ENCODE measurements at regions not wholly inside any gene's neighbourhood (a gene's known extent, or its start where the extent isn't known, plus 50 kb on each side); places are given as distances from the start of the nearest gene placed in this dataset.

DNA sequence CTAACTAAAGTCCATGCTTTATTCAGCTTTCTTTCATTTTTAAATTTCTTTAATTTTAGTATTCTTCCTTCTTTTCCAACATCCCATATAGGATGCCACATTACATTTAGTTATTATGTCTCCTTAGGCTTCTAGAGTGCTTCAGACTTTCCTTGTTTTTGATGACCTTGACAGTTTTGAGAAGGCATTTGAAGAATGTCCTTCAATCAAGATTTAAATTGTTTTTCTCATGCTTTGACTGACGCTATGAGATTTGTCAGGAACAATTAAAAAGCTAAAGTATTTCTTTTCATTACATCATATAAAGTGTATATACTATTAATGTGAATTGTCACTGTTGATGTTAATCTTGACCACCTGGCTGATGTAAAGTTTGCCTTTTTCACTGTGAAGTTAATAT lies 173.7 kb upstream of the LYPLAL1 start:
- H3K36me3 ChIP-seq = no peaks in the 10 kb centered on the region
- H3K27ac ChIP-seq = no peak overlapping the region
- no peaks in the 10 kb centered on the region for H3K4me1 ChIP-seq
- intact Hi-C loops (cut with DNase I) = no loop called here
- 78 to 83% methylated on average over 1 of the region's 1 CpG for WGBS, 2 donors
- H3K4me3 ChIP-seq = no peak overlapping the region
- no peaks in the 10 kb centered on the region for H3K27me3 ChIP-seq
- H3K9me3 ChIP-seq = peaks cover 0 to 7% (median 4%) of the 10 kb centered on the region in 3 donors
- TF ChIP-seq, protein P1, sequence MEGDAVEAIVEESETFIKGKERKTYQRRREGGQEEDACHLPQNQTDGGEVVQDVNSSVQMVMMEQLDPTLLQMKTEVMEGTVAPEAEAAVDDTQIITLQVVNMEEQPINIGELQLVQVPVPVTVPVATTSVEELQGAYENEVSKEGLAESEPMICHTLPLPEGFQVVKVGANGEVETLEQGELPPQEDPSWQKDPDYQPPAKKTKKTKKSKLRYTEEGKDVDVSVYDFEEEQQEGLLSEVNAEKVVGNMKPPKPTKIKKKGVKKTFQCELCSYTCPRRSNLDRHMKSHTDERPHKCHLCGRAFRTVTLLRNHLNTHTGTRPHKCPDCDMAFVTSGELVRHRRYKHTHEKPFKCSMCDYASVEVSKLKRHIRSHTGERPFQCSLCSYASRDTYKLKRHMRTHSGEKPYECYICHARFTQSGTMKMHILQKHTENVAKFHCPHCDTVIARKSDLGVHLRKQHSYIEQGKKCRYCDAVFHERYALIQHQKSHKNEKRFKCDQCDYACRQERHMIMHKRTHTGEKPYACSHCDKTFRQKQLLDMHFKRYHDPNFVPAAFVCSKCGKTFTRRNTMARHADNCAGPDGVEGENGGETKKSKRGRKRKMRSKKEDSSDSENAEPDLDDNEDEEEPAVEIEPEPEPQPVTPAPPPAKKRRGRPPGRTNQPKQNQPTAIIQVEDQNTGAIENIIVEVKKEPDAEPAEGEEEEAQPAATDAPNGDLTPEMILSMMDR (IDR thresholded peaks at IDR 0.05) = no peak
- no peak for TF ChIP-seq POLR2A (IDR thresholded peaks at IDR 0.05)
- DNase-seq = no peak

DNA sequence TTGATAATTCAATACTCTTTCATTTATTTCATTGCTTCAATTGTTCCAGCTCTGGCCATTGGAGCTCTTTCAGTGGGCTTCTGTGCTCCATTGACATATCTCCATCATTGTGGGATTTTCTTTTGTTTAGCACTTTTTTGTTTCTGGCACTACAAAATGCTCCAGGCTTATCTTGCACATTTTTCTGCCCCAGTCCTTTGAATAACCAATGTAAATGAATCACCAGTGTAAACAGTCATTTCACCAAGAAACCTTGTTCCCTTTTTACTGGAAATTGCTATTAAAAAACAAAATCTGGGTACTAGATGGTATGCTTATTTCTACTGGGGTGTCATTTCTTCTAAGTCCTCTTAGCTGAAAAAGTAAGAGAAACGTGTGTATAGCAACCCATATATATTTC lies 173.0 kb upstream of the LYPLAL1 start:
- Histone ChIP-seq H3K27me3 (no peaks in the 10 kb centered on the region), H3K9me3 (peaks cover 0 to 8% (median 5%) of the 10 kb centered on the region in 3 donors), H3K4me1 (no peaks in the 10 kb centered on the region), H3K27ac (no peak overlapping the region), H3K36me3 (no peaks in the 10 kb centered on the region), H3K4me3 (no peak overlapping the region)
- 46 to 63% methylated on average over 1 of the region's 1 CpG for WGBS, 2 donors
- no peak for DNase-seq
- intact Hi-C loops (cut with DNase I) = no loop called here
- TF ChIP-seq, protein P1 (IDR thresholded peaks at IDR 0.05) = no peak
- no peak for TF ChIP-seq POLR2A (IDR thresholded peaks at IDR 0.05)

DNA sequence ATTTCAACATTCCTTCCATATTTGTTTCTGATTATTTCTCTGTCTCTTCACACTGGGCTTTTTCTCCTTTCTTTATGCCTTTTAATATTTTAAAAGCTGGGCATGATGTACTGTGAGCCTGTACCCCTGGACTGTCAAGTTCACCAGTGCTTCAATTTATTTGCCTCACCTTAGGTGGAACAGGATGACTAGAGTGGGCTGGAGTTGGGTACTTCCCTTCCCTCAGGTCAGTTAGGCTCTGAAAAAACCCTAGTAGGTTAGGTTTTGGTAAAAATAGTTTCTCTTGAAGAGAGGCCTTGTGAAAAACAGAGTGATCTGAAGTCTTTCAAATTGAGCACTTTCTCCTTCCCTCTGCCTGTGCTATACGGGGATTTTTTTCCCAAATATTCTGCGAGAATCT lies 163.0 kb upstream of the LYPLAL1 start:
- H3K27me3 ChIP-seq = no peaks in the 10 kb centered on the region
- no peak for TF ChIP-seq POLR2A (IDR thresholded peaks at IDR 0.05)
- TF ChIP-seq, protein P1 (IDR thresholded peaks at IDR 0.05) = no peak
- WGBS, 2 donors = 82 to 85% methylated on average over 2 of the region's 2 CpGs
- H3K4me3 ChIP-seq = no peak overlapping the region
- no peak for DNase-seq
- H3K9me3 ChIP-seq = no peaks in the 10 kb centered on the region
- no peak overlapping the region for H3K27ac ChIP-seq
- intact Hi-C loops (cut with DNase I) = no loop called here
- no peaks in the 10 kb centered on the region for H3K36me3 ChIP-seq
- H3K4me1 ChIP-seq = no peaks in the 10 kb centered on the region

DNA sequence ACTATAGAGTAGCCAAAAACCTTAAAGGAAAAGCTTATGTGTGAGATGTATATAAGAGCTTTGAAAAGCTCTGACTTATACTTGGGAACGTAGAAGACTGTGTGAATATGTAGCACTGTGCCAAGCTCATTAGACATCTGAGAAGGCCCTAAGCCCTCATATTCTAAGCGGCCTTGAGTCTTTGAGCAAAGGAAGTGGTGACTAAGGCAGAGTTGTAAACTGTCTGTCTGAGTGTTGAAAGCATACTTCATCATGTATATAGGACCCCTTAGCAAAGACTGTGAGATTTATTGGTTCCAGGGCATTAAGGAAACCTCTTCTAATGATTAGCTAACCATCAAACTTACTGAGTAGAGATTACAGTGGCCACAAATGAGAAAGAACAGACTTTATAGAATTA lies 153.3 kb upstream of the LYPLAL1 start:
- Histone ChIP-seq H3K36me3 (no peaks in the 10 kb centered on the region), H3K4me3 (no peak overlapping the region), H3K27ac (no peak overlapping the region), H3K4me1 (no peaks in the 10 kb centered on the region), H3K9me3 (no peaks in the 10 kb centered on the region), H3K27me3 (no peaks in the 10 kb centered on the region)
- intact Hi-C loops (cut with DNase I) = no loop called here
- DNase-seq = no peak
- no peak for TF ChIP-seq POLR2A (IDR thresholded peaks at IDR 0.05)
- TF ChIP-seq, protein P1 (IDR thresholded peaks at IDR 0.05) = no peak
- WGBS, 2 donors = 79 to 93% methylated on average over 2 of the region's 2 CpGs

DNA sequence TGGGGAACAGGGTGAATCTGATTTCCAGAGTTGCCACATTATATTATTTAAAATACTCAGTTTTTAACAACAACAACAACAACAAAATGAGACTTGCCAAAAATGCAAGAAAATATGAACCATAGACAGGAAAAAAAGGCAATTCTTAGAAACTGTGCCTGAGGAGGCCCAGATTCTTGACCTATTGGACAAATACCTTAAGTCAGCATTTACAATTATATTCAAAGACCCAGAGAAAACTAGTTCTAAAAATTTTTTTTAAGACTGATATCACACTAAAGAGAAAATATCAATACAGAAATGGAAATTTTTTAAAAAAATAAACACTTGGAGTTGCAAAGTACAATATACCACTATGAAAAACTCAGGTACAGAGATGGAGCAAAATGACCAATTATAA lies 152.8 kb upstream of the LYPLAL1 start:
- no peaks in the 10 kb centered on the region for H3K4me1 ChIP-seq
- DNase-seq = no peak
- intact Hi-C loops (cut with DNase I) = no loop called here
- no peaks in the 10 kb centered on the region for H3K36me3 ChIP-seq
- TF ChIP-seq POLR2A (IDR thresholded peaks at IDR 0.05) = no peak
- no peak overlapping the region for H3K4me3 ChIP-seq
- no peaks in the 10 kb centered on the region for H3K27me3 ChIP-seq
- H3K27ac ChIP-seq = no peak overlapping the region
- H3K9me3 ChIP-seq = no peaks in the 10 kb centered on the region

DNA sequence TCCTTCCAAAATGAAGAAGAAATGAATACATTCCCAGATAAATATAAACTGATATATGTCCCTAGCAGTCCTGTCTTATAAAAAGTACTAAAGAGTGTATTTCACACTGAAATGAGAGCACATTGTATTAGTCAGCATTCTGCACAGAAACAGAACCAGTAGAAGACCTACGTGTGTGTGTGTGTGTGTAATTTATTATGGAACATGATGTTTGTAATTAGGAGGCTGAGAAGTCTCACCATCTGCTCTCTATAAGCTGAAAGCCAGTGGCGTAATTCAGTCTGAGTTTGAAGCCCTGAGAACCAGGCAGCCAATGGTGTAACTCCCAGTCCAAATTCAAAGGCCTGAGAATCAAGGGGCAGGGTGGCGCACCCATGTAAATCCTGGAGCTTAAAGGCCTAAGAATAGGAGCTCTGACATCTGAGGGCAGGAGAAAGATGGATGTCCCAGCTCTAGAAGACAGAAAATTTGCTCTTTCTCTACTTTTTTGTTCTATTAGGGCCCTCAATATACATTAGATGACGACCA lies 146.5 kb upstream of the LYPLAL1 start:
- Histone ChIP-seq H3K4me1 (no peaks in the 10 kb centered on the region), H3K27ac (no peak overlapping the region), H3K27me3 (no peaks in the 10 kb centered on the region), H3K36me3 (no peaks in the 10 kb centered on the region), H3K9me3 (no peaks in the 10 kb centered on the region), H3K4me3 (no peak overlapping the region)
- 78 to 83% methylated on average over 4 of the region's 4 CpGs for WGBS, 2 donors
- TF ChIP-seq POLR2A (IDR thresholded peaks at IDR 0.05) = no peak
- TF ChIP-seq, protein P1 (IDR thresholded peaks at IDR 0.05) = no peak
- no peak for DNase-seq
- intact Hi-C loops (cut with DNase I) = no loop called here

Data from esophagus squamous epithelium (tissue), 5 donors.